ENCODE measurements at regions not wholly inside any gene's neighbourhood (a gene's known extent, or its start where the extent isn't known, plus 50 kb on each side); places are given as distances from the start of the nearest gene placed in this dataset.
"Not testable (repeated sequence)": the region's sequence is repeated elsewhere in the genome, so short reads cannot be mapped to it uniquely, and the experiment has no call there.

GRCh38 chr14:38634913-38635312 is 379.0 kb upstream of the CLEC14A start:
- TF ChIP-seq CTCF (conservative IDR thresholded peaks at IDR 0.05; ENCODE audit: low read length); EZH2phosphoT487 (IDR thresholded peaks at IDR 0.05; ENCODE audit: borderline replicate concordance, low read depth, low read length): not testable (repeated sequence)

Data from OCI-LY7 (cell line).